ENCODE measurements at regions not wholly inside any gene's neighbourhood (a gene's known extent, or its start where the extent isn't known, plus 50 kb on each side); places are given as distances from the start of the nearest gene placed in this dataset.

- Histone ChIP-seq H3K27ac (ENCODE audit: control insufficient read depth, insufficient read depth, low read length) (no peak overlapping the region), H3K9me1 (ENCODE audit: control insufficient read depth, extremely low read depth, insufficient read depth, low read length) (no peaks in the 10 kb centered on the region), H3K36me3 (ENCODE audit: control insufficient read depth in 2 of 2, extremely low read depth in 1 of 2, insufficient read depth in 2 of 2, low read length in 2 of 2) (no peaks in the 10 kb centered on the region), H3K9ac (ENCODE audit: control insufficient read depth, extremely low read depth, insufficient read depth, low read length) (no peak overlapping the region), H4K20me1 (ENCODE audit: control insufficient read depth, extremely low read depth, insufficient read depth, low read length) (no peaks in the 10 kb centered on the region), H3K79me2 (ENCODE audit: control insufficient read depth, insufficient read depth, low read length) (no peaks in the 10 kb centered on the region), H3K4me3 (ENCODE audit: control insufficient read depth in 2 of 3, extremely low read depth in 1 of 3, insufficient read depth in 2 of 3, low read depth in 1 of 3, low read length in 3 of 3) (no peak overlapping the region), H2AFZ (ENCODE audit: control insufficient read depth, low read length) (no peak overlapping the region), H3K27me3 (ENCODE audit: control insufficient read depth, extremely low read depth, insufficient read depth, low read length) (no peaks in the 10 kb centered on the region), H3K9me3 (ENCODE audit: control insufficient read depth, low read depth, low read length) (no peaks in the 10 kb centered on the region), H3K4me1 (ENCODE audit: control insufficient read depth, extremely low read depth, insufficient read depth, low read length) (no peaks in the 10 kb centered on the region), H3K4me2 (ENCODE audit: control insufficient read depth, extremely low read depth, insufficient read depth, low read depth, low read length) (no peak overlapping the region)
- dilution Hi-C loops (cut with MboI; ENCODE audit: extremely low pct_ligation_motif_present, low sequenced_read_pairs) = no loop called here
- DNase-seq (ENCODE audit: low read depth, low spot score) (no peak), FAIRE-seq (no peak)
- TF ChIP-seq EZH2 (IDR thresholded peaks at IDR 0.05; ENCODE audit: low read length) (no peak), CTCF (optimal IDR thresholded peaks at IDR 0.05 in 1 of 3, IDR thresholded peaks at IDR 0.05 in 1 of 3, conservative IDR thresholded peaks at IDR 0.05 in 1 of 3; ENCODE audit: extremely low read depth in 1 of 3, insufficient read depth in 2 of 3, low read length in 3 of 3) (no peak)
These were observed 387.9 kb upstream of the PTBP2 start for GRCh38 chr1:96333522-96334235.

DNA sequence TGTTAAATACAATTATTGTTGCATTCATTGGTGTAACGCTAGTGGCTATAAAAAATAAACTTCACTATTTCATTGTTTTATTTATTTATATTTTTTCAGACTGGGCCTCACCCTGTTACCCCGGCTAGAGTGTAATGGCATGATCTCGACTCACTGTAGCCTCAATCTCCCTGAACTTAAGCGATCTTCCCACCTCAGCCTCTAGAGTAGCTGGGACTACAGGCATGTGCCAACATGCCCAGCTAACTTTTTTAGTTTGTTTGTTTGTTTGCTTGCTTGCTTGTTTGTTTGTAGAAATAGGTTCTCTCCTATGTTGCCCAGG is 387.4 kb upstream of the PTBP2 start:
- Histone ChIP-seq H3K27ac (ENCODE audit: control insufficient read depth, insufficient read depth, low read length) (no peak overlapping the region), H3K9me1 (ENCODE audit: control insufficient read depth, extremely low read depth, insufficient read depth, low read length) (no peaks in the 10 kb centered on the region), H3K79me2 (ENCODE audit: control insufficient read depth, insufficient read depth, low read length) (no peaks in the 10 kb centered on the region), H2AFZ (ENCODE audit: control insufficient read depth, low read length) (no peak overlapping the region), H3K36me3 (ENCODE audit: control insufficient read depth in 2 of 2, extremely low read depth in 1 of 2, insufficient read depth in 2 of 2, low read length in 2 of 2) (no peaks in the 10 kb centered on the region), H3K27me3 (ENCODE audit: control insufficient read depth, extremely low read depth, insufficient read depth, low read length) (no peaks in the 10 kb centered on the region), H3K9ac (ENCODE audit: control insufficient read depth, extremely low read depth, insufficient read depth, low read length) (no peak overlapping the region), H4K20me1 (ENCODE audit: control insufficient read depth, extremely low read depth, insufficient read depth, low read length) (no peaks in the 10 kb centered on the region), H3K4me3 (ENCODE audit: control insufficient read depth in 2 of 3, extremely low read depth in 1 of 3, insufficient read depth in 2 of 3, low read depth in 1 of 3, low read length in 3 of 3) (no peak overlapping the region), H3K9me3 (ENCODE audit: control insufficient read depth, low read depth, low read length) (no peaks in the 10 kb centered on the region), H3K4me2 (ENCODE audit: control insufficient read depth, extremely low read depth, insufficient read depth, low read depth, low read length) (no peak overlapping the region), H3K4me1 (ENCODE audit: control insufficient read depth, extremely low read depth, insufficient read depth, low read length) (no peaks in the 10 kb centered on the region)
- FAIRE-seq (no peak), DNase-seq (ENCODE audit: low read depth, low spot score) (no peak)
- dilution Hi-C loops (cut with MboI; ENCODE audit: extremely low pct_ligation_motif_present, low sequenced_read_pairs) = no loop called here
- TF ChIP-seq CTCF (optimal IDR thresholded peaks at IDR 0.05 in 1 of 3, IDR thresholded peaks at IDR 0.05 in 1 of 3, conservative IDR thresholded peaks at IDR 0.05 in 1 of 3; ENCODE audit: extremely low read depth in 1 of 3, insufficient read depth in 2 of 3, low read length in 3 of 3) (no peak), EZH2 (IDR thresholded peaks at IDR 0.05; ENCODE audit: low read length) (no peak)

Measured in keratinocyte (primary cell).